Brain pericyte (primary cell): ENCODE measurements at regions not wholly inside any gene's neighbourhood (a gene's known extent, or its start where the extent isn't known, plus 50 kb on each side); places are given as distances from the start of the nearest gene placed in this dataset.

Experiments used
- DNase-seq: peaks from one replicate; pipeline ENCODE4 v3.0.0-alpha.2; 2012; ENCODE audit warnings: low read depth, low spot score

- DNase-seq = no peak
Measured at GRCh38 chr4:123740236-123740635, 343.6 kb downstream of the SPRY1 start.

- DNase-seq = no peak
Measured at GRCh38 chr4:123741906-123742305, 345.3 kb downstream of the SPRY1 start.

DNA sequence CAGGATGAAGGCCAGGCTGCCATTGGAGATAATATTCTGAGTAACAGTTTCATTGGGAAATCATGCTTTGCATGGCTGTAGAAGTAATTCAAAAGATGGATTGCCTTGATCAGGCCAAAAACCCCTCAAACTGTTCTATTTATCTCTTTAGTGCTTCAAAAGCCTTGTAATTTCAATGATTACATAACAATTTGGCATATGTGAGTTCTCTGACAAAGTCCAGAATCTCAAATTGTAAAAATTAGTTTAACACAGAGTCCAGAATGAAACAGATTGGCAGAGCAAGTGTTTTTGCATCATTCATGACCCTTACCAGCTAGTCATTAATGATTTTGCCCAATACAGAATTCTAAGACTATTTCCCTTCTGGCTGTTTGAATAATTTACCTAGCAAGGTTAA lies 347.3 kb downstream of the SPRY1 start:
- no peak for DNase-seq

DNA sequence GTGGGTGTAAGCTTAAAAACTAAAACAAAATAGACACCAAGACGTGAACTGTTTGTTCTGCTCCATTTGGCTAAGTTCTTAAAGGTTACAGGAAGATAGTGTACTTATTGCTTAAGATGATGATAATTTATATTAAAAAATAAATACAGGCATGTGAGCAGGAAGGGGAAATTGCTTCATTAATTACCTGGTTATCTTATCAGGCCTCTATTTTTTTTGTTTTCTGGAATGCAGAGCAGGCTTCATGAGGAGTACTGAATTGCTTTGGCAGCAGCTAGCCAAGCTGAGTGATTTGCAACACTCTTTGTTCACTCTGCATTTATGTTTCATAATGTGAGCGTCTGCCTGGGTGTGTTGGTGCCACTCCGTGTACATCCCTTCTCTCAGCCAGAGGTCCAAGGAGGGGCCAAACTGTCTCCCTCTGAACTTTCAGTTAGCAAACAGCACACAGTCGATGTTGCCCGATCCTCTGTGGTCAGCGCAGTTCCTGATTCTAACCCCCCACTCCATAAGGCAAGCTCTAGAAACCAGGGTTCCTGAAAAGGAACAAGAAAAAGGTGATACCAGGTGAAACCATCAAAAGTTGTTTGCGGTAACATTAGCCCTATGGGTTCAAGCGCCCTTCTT lies 348.2 kb downstream of the SPRY1 start:
- DNase-seq = no peak

GRCh38 chr4:123747016-123747415 lies 350.4 kb downstream of the SPRY1 start:
- DNase-seq = peak; percentile 13

GRCh38 chr4:123748806-123749205 lies 352.2 kb downstream of the SPRY1 start:
- DNase-seq = no peak

- DNase-seq = no peak
Measured at GRCh38 chr4:123749383-123749782, 352.8 kb downstream of the SPRY1 start.

DNA sequence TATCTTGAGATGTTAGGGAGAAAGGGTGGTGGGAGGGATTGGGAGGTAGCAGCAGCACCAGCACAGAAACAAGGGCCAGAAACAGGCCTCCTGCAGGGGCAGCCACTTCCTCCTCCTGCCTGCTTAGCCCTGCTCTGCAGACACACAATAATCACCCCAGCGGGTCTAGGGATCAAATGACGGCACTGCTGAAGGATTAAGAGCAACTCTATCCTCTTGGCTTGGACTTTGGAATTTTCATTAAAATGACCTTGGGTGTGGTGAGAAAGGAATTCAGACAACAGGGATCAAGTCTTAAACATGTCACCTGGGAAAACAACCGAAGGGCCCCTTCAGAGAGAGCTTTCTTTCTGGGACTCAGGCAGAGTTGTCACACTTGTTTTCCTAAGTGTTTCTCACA lies 353.4 kb downstream of the SPRY1 start:
- DNase-seq = no peak

DNA sequence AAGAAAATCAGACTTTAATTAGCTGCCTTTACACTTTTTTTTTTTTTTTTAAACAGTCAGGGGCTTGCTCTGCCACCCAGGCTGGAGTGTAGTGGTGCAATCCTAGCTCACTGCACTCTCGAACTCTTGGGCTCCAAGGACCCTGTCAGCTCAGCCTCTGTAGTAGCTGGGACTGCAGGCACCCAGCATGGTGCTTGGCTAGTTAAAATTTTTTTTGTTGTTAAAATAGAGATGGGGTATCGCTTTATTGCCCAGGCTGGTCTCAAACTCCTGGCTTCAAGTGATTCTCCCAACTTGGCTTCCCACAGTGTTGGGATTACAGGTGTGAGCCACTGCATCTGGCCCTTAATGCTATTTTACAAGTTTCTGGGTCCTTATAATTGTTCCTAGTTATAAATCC lies 359.1 kb downstream of the SPRY1 start:
- DNase-seq = no peak

GRCh38 chr4:123767806-123768205 lies 371.2 kb downstream of the SPRY1 start:
- no peak for DNase-seq

- no peak for DNase-seq
Measured at GRCh38 chr4:123770884-123771283, 374.3 kb downstream of the SPRY1 start.

- DNase-seq = no peak
Measured at GRCh38 chr4:123776267-123776666, 379.7 kb downstream of the SPRY1 start.

- DNase-seq = no peak
Measured at GRCh38 chr4:123777373-123777772, 380.8 kb downstream of the SPRY1 start.

GRCh38 chr4:123783151-123783790 lies 386.7 kb downstream of the SPRY1 start:
- no peak for DNase-seq

GRCh38 chr4:123783921-123784320 lies 387.3 kb downstream of the SPRY1 start:
- no peak for DNase-seq

- DNase-seq = no peak
Measured at GRCh38 chr4:123784626-123785025, 388.0 kb downstream of the SPRY1 start.

- DNase-seq = no peak
Measured at GRCh38 chr4:123785538-123785937, 388.9 kb downstream of the SPRY1 start.

GRCh38 chr4:123786163-123786915 lies 389.7 kb downstream of the SPRY1 start:
- DNase-seq = no peak

GRCh38 chr4:123786920-123787319 lies 390.3 kb downstream of the SPRY1 start:
- no peak for DNase-seq

GRCh38 chr4:123787512-123788080 lies 391.0 kb downstream of the SPRY1 start:
- no peak for DNase-seq

GRCh38 chr4:123788577-123788976 lies 392.0 kb downstream of the SPRY1 start:
- no peak for DNase-seq

DNA sequence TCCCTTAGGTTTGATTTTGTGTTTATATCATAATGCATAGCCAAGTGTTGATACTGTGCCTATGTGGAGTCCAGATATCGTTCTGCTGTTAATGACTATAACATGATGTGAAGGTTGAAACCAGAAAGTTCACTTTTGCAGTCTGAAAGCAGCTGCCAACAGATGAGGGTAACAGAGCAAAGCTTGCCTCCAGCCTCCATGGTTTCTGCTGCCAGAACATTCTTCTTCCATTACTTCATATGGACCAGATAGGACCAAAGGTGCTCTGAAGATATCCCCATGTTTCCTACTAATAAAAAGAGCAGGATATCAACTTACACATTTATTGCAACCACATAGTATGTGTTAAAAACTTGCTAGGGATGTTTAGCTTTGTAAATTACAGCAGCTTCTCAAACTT lies 394.1 kb downstream of the SPRY1 start:
- DNase-seq = no peak
